NCI-H2196 treated with DMSO at 0.1 percent for 48 hours (cell line): ENCODE measurements at regions not wholly inside any gene's neighbourhood (a gene's known extent, or its start where the extent isn't known, plus 50 kb on each side); places are given as distances from the start of the nearest gene placed in this dataset.

Source experiments
- DNase-seq: peaks from one replicate; lab custom pipeline; 2025; ENCODE audit not compliant: unreplicated experiment; lab: John Stamatoyannopoulos, UW

DNA sequence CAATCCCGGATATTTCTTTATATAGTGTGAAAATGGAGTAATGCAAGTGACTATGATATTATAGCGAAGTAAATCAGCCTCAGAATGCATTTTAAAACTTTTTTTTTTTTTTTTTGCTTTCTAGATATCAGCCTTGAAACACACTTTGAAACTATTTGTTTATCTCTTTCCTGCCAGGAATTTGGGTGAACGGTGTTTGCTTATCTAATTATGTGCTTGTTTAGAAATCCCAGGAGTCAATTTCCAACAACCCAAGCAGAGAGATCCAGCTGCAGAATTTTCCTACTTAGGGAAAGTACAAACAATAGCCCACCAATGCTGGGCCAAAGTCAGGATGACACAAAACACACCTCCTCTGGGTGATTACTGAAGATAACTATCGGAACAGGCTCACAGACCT lies 958.8 kb downstream of the PCDH18 start:
- no peak for DNase-seq

DNA sequence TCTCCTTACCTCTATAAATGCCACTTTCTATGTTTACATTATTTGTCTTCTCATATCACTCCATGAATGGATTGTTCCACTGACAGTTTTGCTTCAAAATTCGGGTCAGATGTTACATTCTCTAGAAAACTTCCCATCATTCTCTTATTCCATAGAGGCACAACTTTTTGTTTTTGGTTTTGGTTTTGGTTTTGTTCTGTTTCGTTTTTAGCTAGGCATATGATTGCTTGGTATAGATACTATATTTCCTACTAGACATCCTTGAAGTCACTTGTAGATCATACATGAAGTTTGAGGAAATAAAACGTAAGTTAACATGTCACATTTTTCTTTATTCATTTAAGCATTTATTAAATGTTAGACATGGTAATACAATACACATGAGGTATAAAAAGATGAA lies 961.0 kb downstream of the PCDH18 start:
- DNase-seq, result no peak

DNA sequence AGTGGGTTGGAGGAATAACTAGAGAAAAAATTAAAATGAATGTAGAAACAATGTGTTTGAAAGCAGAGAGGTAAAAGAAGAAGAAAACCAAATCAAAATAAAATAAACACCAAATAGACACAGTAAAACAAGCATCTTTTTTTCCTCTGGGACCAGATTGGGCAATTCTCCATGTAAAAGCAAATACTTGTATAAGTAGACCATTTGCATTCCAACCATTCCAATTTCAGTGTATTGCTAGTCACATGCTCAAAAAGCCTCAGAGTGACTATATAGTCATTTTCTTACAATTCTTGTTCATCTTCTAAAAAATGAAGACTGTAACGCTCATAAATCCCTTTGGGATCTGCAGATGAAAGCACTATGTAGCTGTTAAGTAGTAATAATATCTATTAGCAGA lies 969.5 kb downstream of the PCDH18 start:
- DNase-seq, result no peak

DNA sequence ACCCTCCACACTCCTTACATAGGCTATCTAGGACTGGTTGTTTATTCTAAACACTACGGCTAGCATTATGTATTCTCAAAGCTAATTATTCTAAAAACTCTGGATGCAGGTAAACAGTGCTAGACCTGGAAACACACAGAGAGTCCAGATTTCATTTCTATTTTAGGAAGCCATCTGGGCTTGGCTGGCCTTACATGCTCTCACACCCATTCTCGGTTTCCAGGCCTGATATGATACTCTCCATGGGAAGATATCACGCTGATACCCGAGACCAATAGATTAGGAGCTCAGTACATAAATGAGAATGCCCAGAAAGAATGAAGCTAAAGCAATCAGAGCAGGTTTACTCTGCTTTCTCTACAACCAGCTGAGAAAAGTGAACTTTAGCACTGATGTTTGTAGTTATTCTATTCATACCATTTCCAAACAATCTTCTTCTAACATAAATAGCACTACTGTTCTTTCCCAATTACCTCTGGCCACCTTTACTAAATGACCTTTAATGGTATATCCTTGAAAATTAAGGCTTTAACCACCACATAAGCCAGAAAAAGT lies 973.3 kb downstream of the PCDH18 start:
- no peak for DNase-seq

DNA sequence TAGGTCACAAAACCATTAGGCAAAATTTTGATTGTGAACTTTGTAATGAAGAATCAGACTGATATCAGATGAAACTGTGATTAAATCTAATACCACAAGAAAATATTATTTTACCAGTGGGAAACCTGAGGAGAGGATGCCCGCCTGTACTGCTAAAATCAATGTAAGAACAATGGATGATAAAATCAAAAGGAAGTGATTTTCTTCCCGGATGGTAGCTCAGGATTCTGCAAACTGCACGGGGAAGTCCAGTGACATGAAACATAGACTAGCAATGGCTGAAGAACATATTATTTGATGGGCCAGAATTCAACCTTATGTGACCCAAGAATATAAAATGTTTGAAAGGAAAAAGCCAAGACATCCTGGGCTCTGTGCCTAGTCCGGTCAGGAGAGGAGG lies 974.9 kb downstream of the PCDH18 start:
- no peak for DNase-seq

DNA sequence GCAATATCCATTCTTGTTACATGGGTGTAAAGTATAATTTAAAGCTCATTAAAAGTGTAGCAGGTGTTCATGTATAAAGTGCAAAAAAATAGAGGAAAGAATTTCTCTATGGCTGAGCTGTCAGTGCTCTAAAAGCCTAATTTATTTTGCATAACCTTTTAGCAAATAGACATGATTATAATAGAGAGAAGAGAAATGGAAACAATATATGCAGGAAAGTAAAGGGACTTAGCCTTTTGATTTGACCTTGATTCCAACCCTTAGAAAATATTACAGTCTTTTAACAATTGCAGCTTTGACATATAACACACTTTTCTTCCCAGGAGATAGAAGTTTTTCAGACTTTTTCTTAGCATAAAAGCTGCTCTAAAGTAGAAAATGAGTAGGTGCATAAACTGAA lies 978.3 kb downstream of the PCDH18 start:
- no peak for DNase-seq

DNA sequence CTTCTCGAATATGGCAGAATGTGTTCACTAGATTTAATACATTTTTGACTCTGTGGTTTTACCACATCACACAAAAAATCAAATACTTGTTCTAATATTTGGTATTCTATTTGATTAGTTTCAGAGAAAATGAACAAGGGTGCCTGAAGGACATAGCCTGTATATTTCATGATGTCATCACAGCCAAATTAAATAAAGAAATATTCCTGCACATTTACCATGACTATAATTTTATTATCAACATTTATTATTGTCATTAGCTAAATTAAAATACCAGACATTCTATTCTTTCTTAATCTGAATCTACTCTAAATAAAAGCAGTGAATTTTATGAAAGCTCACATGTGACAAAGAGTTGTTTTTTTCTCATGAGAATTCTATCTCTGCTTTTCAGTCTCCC lies 980.5 kb downstream of the PCDH18 start:
- DNase-seq, result no peak

DNA sequence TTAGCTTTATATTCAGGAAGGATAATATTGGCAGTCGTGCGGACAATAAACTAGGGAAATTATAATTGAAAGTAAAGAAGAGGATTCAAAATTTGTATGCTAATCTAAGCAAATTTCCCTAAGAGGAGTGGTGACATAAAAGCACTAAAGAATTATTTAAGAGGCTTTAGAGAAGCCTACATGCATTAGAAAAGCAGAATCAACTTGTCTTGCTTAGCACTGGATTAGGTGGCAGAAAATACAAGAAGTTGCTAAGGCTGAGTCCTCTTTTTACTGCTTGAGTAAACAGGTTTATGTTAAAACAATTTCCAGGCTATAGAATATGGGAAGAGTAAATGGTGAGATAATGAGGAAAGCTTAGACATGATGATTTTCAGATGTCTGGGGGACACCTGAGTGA lies 991.5 kb downstream of the PCDH18 start:
- no peak for DNase-seq

DNA sequence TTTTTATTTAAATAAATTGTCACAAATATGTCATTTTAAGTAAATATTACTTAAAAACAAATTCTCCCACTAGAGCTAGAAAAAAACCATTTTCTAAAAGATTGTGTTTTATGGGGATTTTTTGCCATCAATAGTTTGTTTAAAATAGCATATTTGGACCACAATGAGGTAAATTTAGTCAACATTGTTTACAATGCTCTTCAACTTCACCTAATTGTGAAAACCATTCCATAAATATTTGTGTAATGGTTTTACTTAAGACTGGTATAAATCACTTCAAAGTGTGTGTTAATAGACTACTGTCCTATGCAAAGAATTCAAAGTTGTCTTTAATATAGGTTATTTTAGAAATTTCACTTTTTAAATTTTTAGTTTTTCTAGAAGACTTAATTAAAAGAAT lies 1004.2 kb downstream of the PCDH18 start:
- DNase-seq, result no peak

DNA sequence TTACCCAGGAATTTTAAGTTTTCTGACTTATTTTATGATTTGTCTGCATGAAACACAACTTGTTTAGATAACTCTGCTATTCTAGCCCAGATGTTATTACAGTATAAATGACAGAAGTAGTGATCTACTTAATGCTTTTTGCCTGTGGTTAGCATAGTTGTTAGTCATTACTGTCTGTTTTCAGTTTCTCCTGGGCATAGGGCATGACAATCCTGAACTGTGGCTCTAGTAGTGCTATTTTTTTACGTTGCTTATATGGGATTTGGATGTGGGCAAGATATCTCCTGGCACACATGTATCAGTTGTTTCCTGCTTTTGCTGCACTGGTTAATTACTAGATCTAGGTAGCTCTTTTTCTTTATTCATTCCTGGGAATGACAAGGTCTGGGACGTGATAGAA lies 1005.8 kb downstream of the PCDH18 start:
- DNase-seq, result no peak

DNA sequence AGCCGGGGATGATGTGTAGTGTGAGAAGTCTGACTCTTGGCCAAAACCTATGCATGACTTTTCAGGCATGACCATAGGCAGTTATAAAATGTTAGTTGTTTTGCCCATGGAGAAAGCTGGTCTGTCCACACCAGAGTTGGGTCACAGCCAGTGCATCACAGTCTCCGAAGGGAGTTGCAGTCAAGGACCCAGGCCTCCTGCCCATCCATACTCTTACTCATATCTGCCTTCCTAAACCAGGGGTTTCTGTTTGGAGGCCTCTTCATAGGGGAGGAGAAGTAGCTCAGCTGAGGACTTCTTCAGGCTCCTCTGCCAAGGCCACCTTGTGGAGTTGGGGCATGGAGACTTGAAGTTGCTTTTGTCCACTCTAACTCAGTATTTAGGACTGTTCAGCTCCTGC lies 1008.3 kb downstream of the PCDH18 start:
- no peak for DNase-seq

DNA sequence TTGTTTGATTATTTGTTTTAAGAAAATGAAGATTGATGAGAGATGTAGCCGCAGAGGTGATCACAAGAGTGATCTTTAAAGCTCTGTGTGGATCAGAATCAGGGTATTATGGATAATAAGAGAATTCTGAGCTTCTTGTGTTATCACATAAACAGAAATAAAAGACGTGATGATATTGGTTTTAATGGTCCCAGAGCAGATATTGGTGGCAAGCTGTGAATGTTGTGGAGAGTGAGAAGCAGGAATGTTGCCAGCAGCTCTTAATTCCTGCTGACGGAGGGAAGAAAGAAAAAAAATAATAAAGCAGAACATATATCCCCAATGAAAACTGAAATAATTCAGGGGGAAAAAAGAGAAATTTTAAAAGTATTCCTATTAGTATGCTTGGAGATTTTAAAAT lies 1015.9 kb downstream of the PCDH18 start:
- no peak for DNase-seq

DNA sequence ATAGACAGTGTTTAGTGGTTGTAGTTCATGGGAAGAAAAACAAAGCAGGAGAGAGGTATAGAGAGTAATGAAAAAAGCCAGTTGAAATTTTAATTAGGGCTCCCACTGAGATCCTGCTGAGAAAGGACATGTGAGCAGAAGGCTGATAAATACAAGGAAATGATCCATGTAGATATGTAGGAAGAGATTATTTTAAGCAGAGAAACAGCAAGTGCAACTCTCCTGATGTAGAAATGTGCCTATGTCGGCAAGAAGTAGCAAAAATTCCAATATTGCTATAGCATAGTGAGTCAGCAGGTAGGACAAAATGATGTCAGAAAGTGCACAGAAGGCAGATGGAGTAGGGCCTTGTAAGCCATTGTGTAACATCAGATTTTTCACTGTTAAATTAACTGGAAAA lies 1027.3 kb downstream of the PCDH18 start:
- DNase-seq, result no peak

DNA sequence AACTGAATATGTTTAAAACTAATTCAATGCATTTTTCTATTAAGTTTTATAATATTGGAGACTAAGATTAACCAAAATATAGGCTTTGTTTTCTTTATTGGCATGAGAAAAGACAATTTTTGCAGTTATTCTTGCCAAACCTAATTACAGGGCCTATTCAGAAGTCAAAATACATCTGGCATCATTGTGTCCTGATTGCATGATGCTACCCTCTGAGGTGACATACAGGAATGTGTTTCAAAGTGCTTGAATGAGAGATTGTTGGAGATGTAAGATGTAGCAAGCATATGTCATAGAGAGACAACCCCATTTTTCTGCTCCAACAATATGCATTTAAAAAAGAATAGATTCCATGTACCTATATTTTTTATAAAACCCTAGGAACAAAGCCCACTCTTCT lies 1036.4 kb downstream of the PCDH18 start:
- no peak for DNase-seq

DNA sequence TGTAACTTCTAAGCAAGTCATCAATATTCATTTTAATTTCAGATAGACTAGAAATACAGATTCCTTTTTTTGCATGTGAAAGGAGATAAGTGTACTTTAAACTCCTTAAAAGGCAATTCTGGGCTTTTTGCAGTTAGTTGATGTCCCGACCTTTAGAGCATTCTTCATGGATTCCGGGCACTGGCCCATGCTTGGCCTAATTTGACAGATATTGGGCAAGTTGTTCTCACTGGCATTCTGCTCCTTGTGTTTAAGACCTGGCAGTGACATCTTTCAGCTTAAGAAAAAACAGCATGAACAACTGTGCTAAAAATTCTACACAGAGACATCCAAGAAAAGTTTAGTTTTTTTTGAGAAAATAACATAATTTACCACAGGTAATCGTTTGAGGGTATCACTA lies 1037.2 kb downstream of the PCDH18 start:
- no peak for DNase-seq

DNA sequence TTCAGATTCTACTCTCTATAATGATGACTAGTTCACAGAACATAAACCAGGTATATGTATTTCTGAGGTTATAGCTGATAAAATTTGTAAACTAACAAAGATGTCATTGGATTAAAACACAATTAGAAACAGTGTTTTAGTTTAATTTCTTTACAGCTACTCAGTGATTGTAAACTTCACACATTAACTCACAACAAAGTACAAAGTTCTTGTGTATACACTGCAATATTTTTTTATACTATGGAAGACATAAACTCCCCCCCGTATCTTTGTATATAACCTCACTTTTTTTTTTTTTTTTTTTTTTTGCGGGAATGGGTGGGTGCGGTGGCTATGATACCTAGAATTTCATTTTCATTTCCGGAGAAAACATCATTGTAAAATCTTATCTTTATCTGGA lies 1043.2 kb downstream of the PCDH18 start:
- DNase-seq, result no peak

DNA sequence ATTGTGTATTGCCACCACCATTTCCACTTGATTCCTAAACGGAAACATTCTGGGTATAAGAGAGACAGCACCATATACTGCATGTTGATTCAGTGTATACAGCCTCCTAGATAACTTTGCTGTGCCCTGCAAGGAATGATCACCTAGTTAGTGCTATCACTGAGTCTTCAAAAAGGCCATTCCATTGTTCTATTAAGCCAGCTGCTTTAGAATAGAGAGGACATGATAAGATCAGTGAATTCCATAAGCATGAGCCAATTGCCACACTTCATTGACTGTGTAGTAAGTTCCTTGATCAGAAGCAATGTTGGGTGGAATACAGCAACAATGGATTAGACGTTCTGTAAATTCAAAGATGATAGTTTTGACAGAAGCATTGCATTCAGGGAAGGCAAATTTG lies 1047.3 kb downstream of the PCDH18 start:
- DNase-seq, result no peak

DNA sequence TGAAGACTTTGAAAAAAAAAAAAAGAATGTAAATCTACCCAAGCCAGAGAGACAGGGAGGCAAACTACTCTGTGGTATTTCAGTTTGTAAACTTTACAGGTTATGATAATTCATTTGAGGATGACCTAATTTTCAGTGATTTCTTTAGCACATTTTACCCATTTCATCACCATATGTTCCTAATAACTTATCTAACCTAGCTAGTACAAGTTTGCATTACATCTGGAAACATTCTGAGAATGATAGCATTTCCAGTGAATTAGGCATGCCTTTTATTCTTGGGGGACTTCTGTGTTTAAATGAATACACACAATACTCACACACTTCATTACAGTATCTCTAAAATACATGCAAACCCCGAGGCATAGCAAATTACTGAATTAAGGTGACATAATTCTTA lies 1055.5 kb downstream of the PCDH18 start:
- DNase-seq, result no peak

DNA sequence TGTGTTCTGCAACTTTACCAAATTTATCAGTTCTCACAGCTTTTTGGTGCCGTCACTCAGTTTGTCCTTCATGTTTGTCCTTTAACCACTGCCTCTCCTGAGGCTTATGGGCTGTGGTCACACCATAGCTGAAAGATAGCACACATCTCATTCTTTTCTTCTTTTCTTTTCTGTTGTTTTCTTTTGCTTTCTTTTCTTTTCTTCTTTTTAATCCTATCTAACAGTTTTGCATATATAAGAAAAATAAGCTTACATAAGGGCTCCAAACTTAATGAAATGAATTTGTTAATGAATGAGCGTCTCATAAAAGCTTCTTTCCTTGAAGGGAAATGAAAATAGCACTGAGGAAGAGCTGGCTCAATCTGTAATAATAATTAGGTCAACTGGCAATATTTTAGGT lies 1061.2 kb downstream of the PCDH18 start:
- no peak for DNase-seq

DNA sequence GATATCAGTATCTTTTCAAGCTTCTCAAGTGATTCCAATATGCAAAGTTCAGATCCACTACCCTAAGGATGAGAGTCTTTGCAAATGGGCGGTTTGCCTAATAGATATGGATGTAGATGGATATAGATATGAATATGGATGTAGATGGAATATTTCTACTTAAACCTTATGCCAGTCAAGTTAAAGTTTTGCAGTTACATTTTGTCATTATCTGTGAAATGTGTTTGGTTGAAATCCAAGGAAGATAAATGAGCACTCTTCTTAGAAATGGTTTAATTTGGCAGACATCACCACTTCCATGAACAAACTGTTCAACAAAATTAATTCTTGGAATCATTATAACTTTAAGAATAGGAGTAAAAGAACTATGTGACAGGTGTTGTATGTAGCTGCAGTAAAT lies 1066.6 kb downstream of the PCDH18 start:
- DNase-seq, result no peak

DNA sequence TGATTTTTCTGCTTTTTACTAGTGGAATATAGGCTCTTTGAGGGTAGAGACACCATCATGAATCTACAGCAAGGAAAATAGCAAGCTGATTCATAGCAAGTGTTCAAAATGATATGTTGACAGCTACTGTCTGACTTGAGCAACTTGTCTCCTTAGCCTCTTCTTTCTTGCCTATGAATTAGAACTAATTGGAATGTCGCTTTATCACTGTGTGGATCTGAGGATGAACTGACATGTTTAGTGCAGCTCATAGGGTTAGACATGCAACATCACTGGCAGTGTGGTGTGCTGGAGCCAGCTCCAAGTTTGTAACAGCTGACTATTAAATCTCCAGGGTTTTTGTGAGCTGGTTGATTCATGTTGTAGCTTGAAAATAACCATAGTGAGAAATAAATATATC lies 1068.4 kb downstream of the PCDH18 start:
- DNase-seq, result no peak

DNA sequence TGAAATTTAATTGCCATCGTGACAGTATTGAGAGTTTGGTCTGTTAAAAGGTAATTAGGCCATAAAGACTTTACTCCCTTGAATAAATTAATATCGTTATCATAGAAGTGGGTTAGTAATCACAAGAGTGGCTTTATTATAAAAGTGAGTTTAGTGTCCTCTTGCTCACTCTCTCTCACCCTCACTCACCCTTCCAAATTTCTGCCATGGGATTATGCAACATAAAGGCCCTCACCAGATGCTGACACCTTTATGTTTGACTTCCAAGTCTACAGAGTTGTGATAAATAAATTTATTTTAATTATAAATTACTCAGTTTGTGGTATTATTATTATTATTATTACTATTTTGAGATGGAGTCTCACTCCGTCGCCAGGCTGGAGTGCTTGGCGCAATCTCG lies 1070.8 kb downstream of the PCDH18 start:
- DNase-seq, result no peak

DNA sequence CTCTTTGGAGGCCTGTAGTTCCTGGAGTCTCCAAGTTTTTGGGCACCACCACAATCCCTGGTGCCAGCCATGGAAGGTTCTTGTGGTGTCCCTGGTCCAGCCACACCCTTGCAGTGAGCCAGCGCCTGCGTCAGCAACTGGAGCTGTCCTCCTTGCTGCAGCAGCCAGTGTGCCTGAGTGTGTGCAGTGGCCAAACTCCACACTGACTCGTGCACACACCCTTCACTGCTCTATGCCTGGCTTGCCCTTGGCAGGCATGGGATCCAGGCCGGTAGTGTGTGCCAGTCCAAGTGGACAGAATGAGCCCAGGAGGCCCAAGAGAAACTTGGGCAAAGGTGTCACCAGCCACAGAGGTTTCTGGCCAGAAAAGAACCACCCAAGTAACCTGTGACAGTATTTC lies 1074.0 kb downstream of the PCDH18 start:
- no peak for DNase-seq

DNA sequence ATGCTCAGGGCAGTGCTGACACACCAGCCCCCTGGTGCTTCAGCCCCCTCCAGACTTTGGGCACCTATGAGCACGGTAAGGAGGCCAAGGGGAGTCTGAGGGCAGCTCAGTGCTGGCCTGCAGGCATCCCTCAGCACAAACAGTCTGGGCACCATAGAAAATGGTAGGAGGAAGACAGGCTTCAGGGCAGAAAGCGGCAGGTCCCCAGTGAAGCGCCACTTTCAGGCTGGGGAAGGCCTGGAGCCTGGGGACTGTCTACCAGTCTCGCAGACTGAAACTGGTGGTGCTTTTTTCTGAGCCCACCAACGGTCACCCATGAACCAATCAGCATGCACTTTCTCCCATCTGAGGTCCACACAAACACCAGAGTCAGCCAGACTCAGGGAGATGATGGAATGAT lies 1074.7 kb downstream of the PCDH18 start:
- DNase-seq, result no peak
